Naive thymus-derived CD8-positive, alpha-beta T cell (primary cell): ENCODE measurements at regions not wholly inside any gene's neighbourhood (a gene's known extent, or its start where the extent isn't known, plus 50 kb on each side); places are given as distances from the start of the nearest gene placed in this dataset.

ENCODE experiments used
- ATAC-seq, 2 donors: fragments of 150-1000 bp; cut with Tn5 transposase in 1 of 2; sonication (Bioruptor Pico), chemical (Tn5 transposase) in 1 of 2; 1 replicate in 1 of 2; 2 replicates in 1 of 2; pipeline ENCODE4 v1.10.0; 2021; ENCODE audit warnings: mild to moderate bottlenecking in 2 of 2, moderate library complexity in 2 of 2
- POLR2A ChIA-PET: fragments of 350-600 bp; sonication (Branson Sonifier 250); formaldehyde crosslinking; loops from one replicate; lab custom pipeline; 2021; ENCODE audit warnings: antibody characterized with exemption; lab: Charles Lee
- DNase-seq, 10 donors: peaks; one replicate each; pipeline versions ENCODE4 v3.0.0 to v3.0.0-alpha.2; 2020 to 2022
- H3K27ac Mint-ChIP-seq, 10 donors: one replicate each; pipeline ENCODE4 v1.8.0; 2020 to 2022; ENCODE audit warnings: mild to moderate bottlenecking in 10 of 10, mixed read lengths in 10 of 10, moderate library complexity in 4 of 10, inconsistent platforms in 1 of 10
- H3K27me3 Mint-ChIP-seq, 5 donors: one replicate each; pipeline ENCODE4 v1.8.0; 2021 to 2022; ENCODE audit warnings: mixed read lengths in 5 of 5
- H3K36me3 Mint-ChIP-seq, 3 donors: one replicate each; pipeline ENCODE4 v1.8.0; 2020 to 2022; ENCODE audit warnings: mixed read lengths in 3 of 3, mild to moderate bottlenecking in 2 of 3, inconsistent platforms in 1 of 3
- H3K4me1 Mint-ChIP-seq, 4 donors: one replicate each; pipeline ENCODE4 v1.8.0; 2021 to 2022; ENCODE audit warnings: mixed read lengths in 4 of 4
- H3K4me3 Mint-ChIP-seq, 10 donors: one replicate each; pipeline ENCODE4 v1.8.0; 2020 to 2022; ENCODE audit warnings: mild to moderate bottlenecking in 10 of 10, mixed read lengths in 10 of 10, moderate library complexity in 6 of 10, inconsistent platforms in 1 of 10
- H3K9me3 Mint-ChIP-seq, 9 donors: one replicate each; pipeline ENCODE4 v1.8.0; 2020 to 2022; ENCODE audit warnings: mixed read lengths in 9 of 9, mild to moderate bottlenecking in 3 of 9, inconsistent platforms in 1 of 9, moderate library complexity in 1 of 9

DNA sequence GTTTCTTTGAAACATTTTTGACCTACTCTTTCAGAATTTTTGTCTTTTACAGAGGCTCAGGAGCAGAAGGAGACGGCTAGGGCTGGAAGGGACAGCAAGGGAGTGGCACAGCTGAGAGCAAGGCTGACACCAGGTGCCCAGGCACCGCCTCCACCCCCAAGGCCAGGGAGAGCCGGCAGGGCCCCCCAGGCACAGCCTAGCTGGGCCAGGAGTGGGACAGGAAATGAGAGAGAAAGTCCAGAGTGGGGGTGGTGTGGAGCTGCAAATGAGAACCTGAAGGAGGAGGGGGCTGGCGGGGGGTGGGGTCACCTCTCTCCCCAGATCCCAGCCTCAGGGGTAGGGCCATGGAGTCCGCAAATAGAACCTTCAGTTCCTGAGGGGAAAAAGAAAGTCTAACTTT lies 236.7 kb downstream of the CDC5L start:
- ATAC-seq: no peak
- no peaks in the 10 kb centered on the region for H3K9me3 Mint-ChIP-seq
- POLR2A ChIA-PET: no interaction called here

DNA sequence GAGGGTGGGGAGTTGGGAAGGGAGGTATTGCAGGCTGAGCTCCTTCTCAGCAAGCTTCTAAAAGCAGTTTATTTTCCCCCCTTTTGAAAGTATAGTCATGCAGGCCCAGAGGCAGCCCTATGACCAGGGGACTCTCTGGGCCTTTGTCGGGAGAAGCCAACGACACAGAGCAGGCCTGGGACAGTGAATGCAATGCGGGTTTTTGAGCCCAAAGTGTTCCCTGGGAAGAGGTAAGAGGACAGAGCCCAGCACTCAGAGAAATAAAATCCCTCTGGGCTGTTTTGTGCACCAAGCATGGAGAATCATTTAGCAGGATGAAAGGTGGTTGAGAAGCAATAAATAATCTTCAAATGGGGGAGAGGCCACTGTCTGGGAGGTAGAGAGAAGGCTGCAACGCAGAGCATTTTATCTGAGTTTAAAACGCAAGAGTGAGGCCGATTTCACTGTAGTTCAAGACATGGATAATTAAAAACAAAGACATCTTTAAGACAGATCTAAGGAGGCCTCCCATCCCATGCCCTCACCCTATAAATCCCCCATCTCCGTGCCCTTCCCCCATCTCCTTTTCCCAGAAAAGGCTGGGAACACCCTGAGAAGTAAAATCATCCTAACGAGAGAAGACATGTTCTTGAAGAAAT lies 237.5 kb downstream of the CDC5L start:
- Mint-ChIP-seq H3K4me3 (no peak overlapping the region), H3K9me3 (no peaks in the 10 kb centered on the region), H3K27ac (peak overlapping the region in 1 of 10 donors; percentile 46), H3K4me1 (peaks cover 8 to 21% (median 17%) of the 10 kb centered on the region in 4 donors), H3K27me3 (peaks cover 0 to 3% (median 2%) of the 10 kb centered on the region in 5 donors), H3K36me3 (no peaks in the 10 kb centered on the region)
- POLR2A ChIA-PET: no interaction called here
- no peak for DNase-seq
- ATAC-seq: no peak

More for the DNA sequence above, 236.7 kb downstream of the CDC5L start:
- peaks cover 6 to 21% (median 16%) of the 10 kb centered on the region in 4 donors for H3K4me1 Mint-ChIP-seq
- H3K27me3 Mint-ChIP-seq: peaks cover 0 to 3% (median 0%) of the 10 kb centered on the region in 5 donors
- no peak overlapping the region for H3K4me3 Mint-ChIP-seq
- DNase-seq: no peak
- no peak overlapping the region for H3K27ac Mint-ChIP-seq
- no peaks in the 10 kb centered on the region for H3K36me3 Mint-ChIP-seq

DNA sequence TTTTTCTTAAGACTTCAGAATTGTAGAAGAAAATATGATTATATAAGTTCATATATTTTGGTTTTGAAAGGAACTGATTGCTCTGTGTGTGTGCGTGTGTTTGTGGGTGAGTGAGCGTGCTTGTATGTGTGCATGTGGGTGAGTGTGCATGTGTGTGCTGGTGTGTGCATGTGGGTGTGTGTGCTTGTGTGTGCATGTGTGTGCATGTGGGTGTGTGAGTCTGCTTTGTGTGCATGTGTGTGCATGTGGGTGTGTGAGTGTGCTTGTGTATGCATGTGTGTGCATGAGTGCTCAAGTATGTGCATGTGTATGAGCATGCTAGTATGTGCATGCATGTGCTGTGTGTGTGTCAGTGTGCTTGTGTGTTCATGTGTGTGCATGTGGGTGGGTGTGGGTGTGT lies 238.5 kb downstream of the CDC5L start:
- no peak for DNase-seq
- no peak for ATAC-seq
- POLR2A ChIA-PET: no interaction called here
- Mint-ChIP-seq H3K4me1 (peaks cover 12 to 26% (median 23%) of the 10 kb centered on the region in 4 donors), H3K9me3 (no peaks in the 10 kb centered on the region), H3K27ac (no peak overlapping the region), H3K27me3 (peaks cover 0 to 5% (median 2%) of the 10 kb centered on the region in 5 donors), H3K36me3 (no peaks in the 10 kb centered on the region), H3K4me3 (no peak overlapping the region)

DNA sequence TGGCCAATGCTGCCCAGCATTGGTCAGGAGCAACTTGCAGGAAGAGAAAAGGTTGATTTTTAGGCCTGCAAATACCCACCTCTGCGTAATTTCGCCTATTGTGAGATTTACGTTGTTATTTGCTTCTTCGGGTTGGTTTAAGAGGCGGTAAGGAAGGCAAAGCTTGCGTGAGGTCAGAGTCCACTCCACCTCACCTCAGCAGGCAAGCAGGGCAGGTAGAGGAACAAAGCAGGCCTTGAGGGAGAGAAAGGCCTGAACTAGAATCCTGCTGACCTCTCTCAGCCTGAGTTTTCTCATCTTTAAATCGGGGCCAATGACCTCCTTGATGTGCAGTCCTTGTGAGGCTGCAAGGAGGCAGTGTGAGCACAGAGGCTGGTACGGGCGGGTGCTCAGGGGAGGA lies 239.1 kb downstream of the CDC5L start:
- POLR2A ChIA-PET: no interaction called here
- Mint-ChIP-seq H3K4me1 (peaks cover 12 to 26% (median 22%) of the 10 kb centered on the region in 4 donors), H3K27me3 (peaks cover 0 to 5% (median 3%) of the 10 kb centered on the region in 5 donors), H3K4me3 (no peak overlapping the region), H3K9me3 (no peaks in the 10 kb centered on the region), H3K27ac (no peak overlapping the region), H3K36me3 (no peaks in the 10 kb centered on the region)
- DNase-seq (no peak), ATAC-seq (no peak)

DNA sequence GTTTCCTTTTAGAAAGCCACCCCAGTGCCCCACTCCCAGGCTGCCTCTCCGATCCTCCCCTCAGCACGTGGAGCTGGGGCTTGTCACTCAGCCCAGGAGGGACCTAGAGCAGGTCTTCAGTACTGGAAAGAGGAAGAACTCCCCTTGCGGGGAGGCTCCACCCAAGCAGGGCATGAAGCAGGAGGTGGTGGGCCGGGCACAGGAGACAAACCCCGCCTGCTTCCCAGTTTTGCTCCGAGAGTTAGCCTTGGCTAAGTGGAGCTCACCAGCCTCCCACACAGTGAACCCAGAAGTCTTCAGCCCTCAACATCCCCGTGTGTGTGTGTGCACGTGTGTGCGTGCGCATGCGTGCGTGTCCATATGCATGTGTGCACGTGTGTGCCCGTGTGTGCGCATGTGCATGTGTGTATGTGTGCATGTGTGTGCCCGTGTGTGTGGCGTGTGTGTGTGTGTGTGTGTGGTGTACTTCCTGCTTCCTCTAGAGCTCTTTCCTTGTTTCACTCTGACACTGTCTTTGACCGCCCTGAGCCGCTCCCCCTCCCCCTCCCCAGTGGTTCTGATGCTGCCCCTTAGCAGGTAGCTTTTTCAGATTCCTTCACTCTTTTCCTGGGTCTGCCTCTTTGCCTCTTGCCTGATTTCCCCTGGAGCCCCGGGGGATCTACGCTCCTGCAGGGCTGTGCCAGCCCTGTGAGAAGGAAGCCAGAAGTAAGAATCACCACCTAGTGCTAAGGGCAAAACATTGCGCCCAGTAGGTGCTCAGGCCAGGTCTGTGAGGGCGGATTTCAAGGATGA lies 239.8 kb downstream of the CDC5L start:
- DNase-seq (no peak), ATAC-seq (no peak)
- POLR2A ChIA-PET: no interaction called here
- Mint-ChIP-seq H3K4me1 (peaks cover 12 to 26% (median 22%) of the 10 kb centered on the region in 4 donors), H3K9me3 (no peaks in the 10 kb centered on the region), H3K36me3 (no peaks in the 10 kb centered on the region), H3K4me3 (peak overlapping the region in 1 of 10 donors; percentile 18), H3K27ac (peak overlapping the region in 1 of 10 donors; percentile 22), H3K27me3 (peaks cover 0 to 5% (median 3%) of the 10 kb centered on the region in 5 donors)

DNA sequence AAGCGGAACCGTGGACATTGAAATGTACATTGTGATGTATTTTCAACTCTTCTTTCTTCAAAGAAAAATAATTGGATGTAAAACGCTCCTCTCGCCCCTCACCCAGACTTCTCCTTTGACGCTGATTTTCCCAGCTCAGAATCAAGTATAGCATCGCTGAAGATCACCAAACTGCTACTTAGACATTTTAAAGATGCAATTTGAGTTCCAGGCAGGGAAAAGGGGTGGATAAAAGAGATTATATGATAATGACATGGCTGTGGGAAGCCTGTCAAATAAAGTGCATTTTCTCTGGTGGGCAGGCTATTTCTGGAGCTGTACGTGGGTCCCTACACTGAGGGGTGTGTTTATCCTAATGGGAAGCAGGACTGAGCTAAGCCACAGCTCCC lies 240.4 kb downstream of the CDC5L start:
- Mint-ChIP-seq H3K4me3 (no peak overlapping the region), H3K27ac (no peak overlapping the region), H3K27me3 (peaks cover 0 to 5% (median 3%) of the 10 kb centered on the region in 5 donors), H3K4me1 (peaks cover 12 to 26% (median 21%) of the 10 kb centered on the region in 4 donors), H3K36me3 (no peaks in the 10 kb centered on the region), H3K9me3 (no peaks in the 10 kb centered on the region)
- DNase-seq (no peak), ATAC-seq (no peak)
- POLR2A ChIA-PET: no interaction called here

DNA sequence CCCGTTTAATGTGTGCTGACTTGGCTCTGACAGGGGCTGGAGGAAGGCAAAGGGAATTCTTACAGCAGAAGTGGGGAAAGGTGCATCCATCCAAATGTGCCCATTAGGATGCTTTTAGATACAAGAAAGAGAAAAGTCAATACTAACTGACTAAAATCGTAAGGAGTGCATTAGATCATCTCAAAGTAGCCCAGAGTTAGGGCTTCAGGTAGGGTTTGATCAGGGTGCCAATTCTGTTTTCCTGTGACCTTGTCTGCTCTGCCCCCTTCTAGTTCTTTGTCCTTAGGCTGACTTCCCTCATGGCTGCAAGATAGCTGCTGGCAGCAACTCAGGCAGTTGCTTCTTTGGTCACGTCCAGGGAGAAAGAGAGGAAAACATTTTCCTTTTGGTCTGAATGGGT lies 240.8 kb downstream of the CDC5L start:
- Mint-ChIP-seq H3K27ac (no peak overlapping the region), H3K4me3 (no peak overlapping the region), H3K36me3 (no peaks in the 10 kb centered on the region), H3K27me3 (peaks cover 0 to 5% (median 3%) of the 10 kb centered on the region in 5 donors), H3K4me1 (peaks cover 12 to 26% (median 19%) of the 10 kb centered on the region in 4 donors), H3K9me3 (no peaks in the 10 kb centered on the region)
- POLR2A ChIA-PET: no interaction called here
- DNase-seq: no peak
- no peak for ATAC-seq

DNA sequence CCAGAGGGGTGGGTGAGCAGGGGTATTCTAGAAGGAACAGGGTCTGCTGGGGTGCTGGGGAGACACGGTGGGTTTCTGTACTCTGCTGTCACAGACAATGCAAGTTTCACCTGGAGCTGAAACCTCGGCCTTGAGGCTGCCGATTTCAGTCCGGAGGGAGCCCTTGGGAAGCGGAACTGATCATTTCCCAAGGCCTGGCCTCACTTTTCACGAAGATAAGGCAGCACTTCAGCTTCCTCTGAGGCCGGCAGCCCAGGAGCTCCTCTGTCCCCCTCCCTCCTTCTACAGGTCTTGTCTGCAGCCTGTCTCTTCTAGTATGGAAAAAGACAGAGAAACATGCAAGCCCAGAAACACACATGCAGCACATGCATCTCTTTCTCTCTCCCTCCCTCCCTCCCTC lies 242.1 kb downstream of the CDC5L start:
- POLR2A ChIA-PET: no interaction called here
- H3K4me1 Mint-ChIP-seq: peaks cover 11 to 26% (median 17%) of the 10 kb centered on the region in 4 donors
- H3K36me3 Mint-ChIP-seq: no peaks in the 10 kb centered on the region
- ATAC-seq (no peak), DNase-seq (no peak)
- peaks cover 0 to 10% (median 7%) of the 10 kb centered on the region in 5 donors for H3K27me3 Mint-ChIP-seq
- no peaks in the 10 kb centered on the region for H3K9me3 Mint-ChIP-seq
- H3K27ac Mint-ChIP-seq: no peak overlapping the region
- H3K4me3 Mint-ChIP-seq: no peak overlapping the region

DNA sequence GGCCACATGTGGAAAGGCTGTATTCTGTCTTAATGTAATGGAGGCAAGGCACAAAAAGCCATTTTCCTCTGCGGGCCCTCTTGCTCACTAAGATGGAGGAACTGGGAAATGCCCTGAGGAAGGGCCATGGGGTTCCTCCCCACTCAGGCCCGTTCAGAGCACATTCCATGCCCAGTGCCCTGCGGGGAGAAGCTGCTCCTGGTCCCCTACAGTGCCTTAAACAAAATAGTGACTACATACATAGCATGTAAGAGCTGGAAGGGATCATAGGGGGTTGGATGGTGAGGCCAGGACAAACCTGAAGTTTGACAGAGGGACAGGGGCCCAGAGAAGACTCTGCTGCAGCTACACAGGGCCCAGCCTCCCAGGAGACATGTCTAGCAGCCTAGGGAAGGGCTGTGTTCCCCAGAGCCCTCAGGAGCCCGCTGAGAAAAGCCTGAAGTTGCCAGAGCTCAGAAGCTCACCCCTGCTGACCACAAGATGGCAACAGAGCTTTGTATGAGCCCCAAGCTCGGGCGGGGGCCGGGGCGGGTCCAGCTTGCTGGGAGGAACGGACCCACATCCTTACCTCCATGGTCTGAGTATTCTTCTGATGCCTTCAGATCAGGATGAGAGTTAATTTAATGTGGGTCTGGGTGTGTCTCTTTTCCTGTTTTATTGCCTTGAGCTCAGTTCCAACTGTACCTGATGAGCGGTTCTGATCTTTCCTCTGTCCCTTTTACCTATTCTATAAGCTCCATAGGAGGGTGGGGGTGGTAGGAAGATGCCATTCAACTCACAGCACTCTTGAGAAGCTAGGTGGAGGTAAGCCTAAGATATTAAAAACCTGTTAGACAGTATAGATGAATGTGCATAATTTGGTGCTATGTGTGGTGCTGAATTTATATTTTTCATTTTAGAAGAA lies 242.9 kb downstream of the CDC5L start:
- H3K4me3 Mint-ChIP-seq: no peak overlapping the region
- POLR2A ChIA-PET: interaction anchor here (1.1 to 1.2 kb wide), 2 partner anchors 8 to 1087 kb away, joined by 3 read pairs; no protein-coding TSS in a partner anchor
- peaks cover 11 to 26% (median 17%) of the 10 kb centered on the region in 4 donors for H3K4me1 Mint-ChIP-seq
- DNase-seq: peak in 5 of 10 donors; percentile 3 to 23 (median 17)
- H3K9me3 Mint-ChIP-seq: no peaks in the 10 kb centered on the region
- no peaks in the 10 kb centered on the region for H3K36me3 Mint-ChIP-seq
- peak; percentile 35 to 42 for ATAC-seq
- peaks cover 0 to 12% (median 7%) of the 10 kb centered on the region in 5 donors for H3K27me3 Mint-ChIP-seq
- H3K27ac Mint-ChIP-seq: peak overlapping the region in 2 of 10 donors; percentile 61 to 65

DNA sequence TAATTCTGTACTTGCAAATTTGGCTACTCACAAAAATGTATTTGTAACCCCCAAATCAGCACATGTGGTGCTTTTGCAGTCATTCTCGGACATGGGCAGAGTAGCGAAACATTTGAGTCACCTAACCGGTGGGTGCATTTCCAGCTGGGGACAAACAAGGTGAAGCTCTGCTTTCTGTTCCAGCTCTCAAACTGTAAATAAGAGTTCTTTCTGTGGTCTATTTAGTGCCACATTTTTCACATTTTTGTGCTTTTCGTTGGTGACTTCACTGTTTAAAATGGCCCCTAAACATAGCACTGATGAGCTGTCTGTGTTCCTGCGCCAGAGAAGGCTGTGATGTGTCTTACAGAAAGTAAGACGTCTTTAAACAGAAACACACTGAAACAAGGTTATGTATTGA lies 244.5 kb downstream of the CDC5L start:
- H3K9me3 Mint-ChIP-seq: peaks cover 0 to 2% (median 0%) of the 10 kb centered on the region in 9 donors

DNA sequence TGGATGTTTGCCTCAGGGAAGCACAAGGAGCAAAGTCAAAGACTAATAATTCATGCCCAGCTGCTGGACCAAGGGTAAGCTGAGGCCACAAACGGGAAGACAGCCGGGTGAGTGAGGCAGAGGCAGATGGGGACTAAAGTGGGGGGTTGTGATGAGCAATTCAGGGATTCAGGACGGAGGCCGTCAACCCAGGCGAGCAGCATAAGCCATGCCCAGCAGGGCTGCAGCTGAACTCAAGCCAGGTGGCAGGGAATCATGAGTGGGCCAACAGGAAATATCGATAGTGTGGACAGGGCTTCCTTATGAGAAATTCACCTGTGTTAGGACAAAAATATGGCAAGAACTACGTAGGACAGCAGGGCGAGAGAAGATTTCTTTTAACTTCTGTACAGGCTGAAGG lies 246.8 kb downstream of the CDC5L start:
- Mint-ChIP-seq H3K27me3 (peaks cover 0 to 15% (median 7%) of the 10 kb centered on the region in 5 donors), H3K9me3 (peaks cover 0 to 2% (median 0%) of the 10 kb centered on the region in 9 donors), H3K36me3 (peaks cover 0 to 4% (median 0%) of the 10 kb centered on the region in 3 donors), H3K4me1 (peaks cover 2 to 9% (median 7%) of the 10 kb centered on the region in 4 donors), H3K4me3 (no peak overlapping the region), H3K27ac (no peak overlapping the region)
- ATAC-seq (no peak), DNase-seq (no peak)
- POLR2A ChIA-PET: no interaction called here

More for the DNA sequence above, 244.5 kb downstream of the CDC5L start:
- no peak for ATAC-seq
- POLR2A ChIA-PET: interaction anchor here (0.8 to 1.1 kb wide), 2 partner anchors 24 to 1085 kb away, joined by 3 read pairs; no protein-coding TSS in a partner anchor
- Mint-ChIP-seq H3K4me3 (no peak overlapping the region), H3K4me1 (peaks cover 8 to 21% (median 15%) of the 10 kb centered on the region in 4 donors), H3K27me3 (peaks cover 0 to 15% (median 7%) of the 10 kb centered on the region in 5 donors), H3K27ac (no peak overlapping the region), H3K36me3 (peaks cover 0 to 4% (median 0%) of the 10 kb centered on the region in 3 donors)
- DNase-seq: no peak

DNA sequence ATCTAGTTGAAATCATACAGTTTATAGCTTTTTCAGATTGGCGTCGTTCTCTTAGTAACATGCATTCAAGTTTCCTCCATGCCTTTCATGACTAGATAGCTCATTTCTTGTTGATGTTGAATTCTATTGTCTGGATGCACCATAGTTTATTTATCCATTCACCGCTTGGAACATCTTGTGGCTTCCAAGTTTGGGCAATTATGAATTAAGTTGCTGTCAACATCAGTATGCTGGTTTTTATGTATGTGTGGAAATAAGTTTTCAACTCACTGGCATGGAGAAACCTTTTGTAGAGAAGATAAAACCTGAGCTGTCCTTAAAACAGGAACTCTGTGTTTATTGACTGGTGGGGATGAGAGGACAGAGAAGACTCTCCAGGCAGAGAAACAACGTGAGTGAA lies 248.0 kb downstream of the CDC5L start:
- ATAC-seq (no peak), DNase-seq (no peak)
- Mint-ChIP-seq H3K9me3 (peaks cover 0 to 2% (median 0%) of the 10 kb centered on the region in 9 donors), H3K4me3 (no peak overlapping the region), H3K4me1 (peaks cover 2 to 4% (median 3%) of the 10 kb centered on the region in 4 donors), H3K36me3 (peaks cover 0 to 4% (median 0%) of the 10 kb centered on the region in 3 donors), H3K27me3 (peaks cover 0 to 12% (median 5%) of the 10 kb centered on the region in 5 donors), H3K27ac (no peak overlapping the region)
- POLR2A ChIA-PET: no interaction called here
